ENCODE measurements at regions not wholly inside any gene's neighbourhood (a gene's known extent, or its start where the extent isn't known, plus 50 kb on each side); places are given as distances from the start of the nearest gene placed in this dataset.

DNA sequence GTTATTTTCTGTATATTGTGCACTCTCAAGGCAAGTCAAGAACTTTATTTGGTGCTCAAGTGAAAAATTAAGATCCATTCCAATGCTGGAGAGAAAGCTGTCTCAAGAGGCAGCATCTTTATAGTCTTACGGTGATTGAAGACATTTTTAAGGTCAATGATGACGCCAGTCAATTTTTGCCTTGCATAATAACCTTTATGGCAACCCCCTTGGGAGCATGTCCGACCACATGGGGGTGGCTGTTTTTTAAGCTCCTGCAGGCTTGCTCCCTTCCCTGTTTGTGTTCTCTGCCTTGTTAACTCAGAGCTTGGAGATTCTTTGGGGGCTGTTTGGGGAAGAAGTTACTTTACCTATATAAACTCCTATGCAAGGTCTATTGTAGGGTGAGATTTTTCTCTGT, 109.6 kb upstream of the FERMT1 start:
- TF ChIP-seq, protein P1, sequence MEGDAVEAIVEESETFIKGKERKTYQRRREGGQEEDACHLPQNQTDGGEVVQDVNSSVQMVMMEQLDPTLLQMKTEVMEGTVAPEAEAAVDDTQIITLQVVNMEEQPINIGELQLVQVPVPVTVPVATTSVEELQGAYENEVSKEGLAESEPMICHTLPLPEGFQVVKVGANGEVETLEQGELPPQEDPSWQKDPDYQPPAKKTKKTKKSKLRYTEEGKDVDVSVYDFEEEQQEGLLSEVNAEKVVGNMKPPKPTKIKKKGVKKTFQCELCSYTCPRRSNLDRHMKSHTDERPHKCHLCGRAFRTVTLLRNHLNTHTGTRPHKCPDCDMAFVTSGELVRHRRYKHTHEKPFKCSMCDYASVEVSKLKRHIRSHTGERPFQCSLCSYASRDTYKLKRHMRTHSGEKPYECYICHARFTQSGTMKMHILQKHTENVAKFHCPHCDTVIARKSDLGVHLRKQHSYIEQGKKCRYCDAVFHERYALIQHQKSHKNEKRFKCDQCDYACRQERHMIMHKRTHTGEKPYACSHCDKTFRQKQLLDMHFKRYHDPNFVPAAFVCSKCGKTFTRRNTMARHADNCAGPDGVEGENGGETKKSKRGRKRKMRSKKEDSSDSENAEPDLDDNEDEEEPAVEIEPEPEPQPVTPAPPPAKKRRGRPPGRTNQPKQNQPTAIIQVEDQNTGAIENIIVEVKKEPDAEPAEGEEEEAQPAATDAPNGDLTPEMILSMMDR (IDR thresholded peaks at IDR 0.05): no peak
- TF ChIP-seq POLR2A (IDR thresholded peaks at IDR 0.05): no peak
